ENCODE measurements at regions not wholly inside any gene's neighbourhood (a gene's known extent, or its start where the extent isn't known, plus 50 kb on each side); places are given as distances from the start of the nearest gene placed in this dataset.
A peak's percentile ranks its signal among the peaks of the same experiment; 100 is the strongest.
"Not testable (repeated sequence)": the region's sequence is repeated elsewhere in the genome, so short reads cannot be mapped to it uniquely, and the experiment has no call there.

- no peak overlapping the region for H3K4me3 ChIP-seq (ENCODE audit: low read length)
- TF ChIP-seq ZNF274 (IDR thresholded peaks at IDR 0.05; ENCODE audit: low read depth, low read length), result no peak
Observed at GRCh38 chr17:6926667-6927066, 69.2 kb upstream of the ALOX12 start.

GRCh38 chr17:6927290-6928126 lies 68.3 kb upstream of the ALOX12 start:
- no peak overlapping the region for H3K4me3 ChIP-seq (ENCODE audit: low read length)

GRCh38 chr17:6928193-6928592 lies 67.7 kb upstream of the ALOX12 start:
- TF ChIP-seq ZNF274 (IDR thresholded peaks at IDR 0.05; ENCODE audit: low read depth, low read length), result no peak
- H3K4me3 ChIP-seq (ENCODE audit: low read length), result no peak overlapping the region

More at GRCh38 chr17:6927290-6928126, 68.3 kb upstream of the ALOX12 start:
- no peak for TF ChIP-seq ZNF274 (IDR thresholded peaks at IDR 0.05; ENCODE audit: low read depth, low read length)

- H3K4me3 ChIP-seq (ENCODE audit: low read length), result no peak overlapping the region
- no peak for TF ChIP-seq ZNF274 (IDR thresholded peaks at IDR 0.05; ENCODE audit: low read depth, low read length)
Observed at GRCh38 chr17:6930749-6931148, 65.1 kb upstream of the ALOX12 start.

- not testable (repeated sequence) for H3K4me3 ChIP-seq (ENCODE audit: low read length)
Observed at GRCh38 chr17:6934544-6934943, 61.3 kb upstream of the ALOX12 start.

- peak overlapping the region; percentile 31; the same call in 1 of the 2 replicates for H3K4me3 ChIP-seq (ENCODE audit: low read length)
Observed at GRCh38 chr17:6936370-6937028, 59.4 kb upstream of the ALOX12 start.

GRCh38 chr17:6938637-6939036 lies 57.2 kb upstream of the ALOX12 start:
- TF ChIP-seq ZNF274 (IDR thresholded peaks at IDR 0.05; ENCODE audit: low read depth, low read length), result no peak
- H3K4me3 ChIP-seq (ENCODE audit: low read length), result no peak overlapping the region

More at GRCh38 chr17:6936370-6937028, 59.4 kb upstream of the ALOX12 start:
- no peak for TF ChIP-seq ZNF274 (IDR thresholded peaks at IDR 0.05; ENCODE audit: low read depth, low read length)

GRCh38 chr17:6940186-6940649 lies 55.6 kb upstream of the ALOX12 start:
- no peak overlapping the region for H3K4me3 ChIP-seq (ENCODE audit: low read length)

GRCh38 chr17:6941989-6942388 lies 53.9 kb upstream of the ALOX12 start:
- TF ChIP-seq ZNF274 (IDR thresholded peaks at IDR 0.05; ENCODE audit: low read depth, low read length), result no peak

More at GRCh38 chr17:6940186-6940649, 55.6 kb upstream of the ALOX12 start:
- TF ChIP-seq ZNF274 (IDR thresholded peaks at IDR 0.05; ENCODE audit: low read depth, low read length), result no peak

GRCh38 chr17:6943406-6943805 lies 52.4 kb upstream of the ALOX12 start:
- H3K4me3 ChIP-seq (ENCODE audit: low read length), result no peak overlapping the region
- TF ChIP-seq ZNF274 (IDR thresholded peaks at IDR 0.05; ENCODE audit: low read depth, low read length), result no peak

More at GRCh38 chr17:6941989-6942388, 53.9 kb upstream of the ALOX12 start:
- H3K4me3 ChIP-seq (ENCODE audit: low read length), result no peak overlapping the region
